Fibroblast of villous mesenchyme (primary cell): ENCODE measurements at regions not wholly inside any gene's neighbourhood (a gene's known extent, or its start where the extent isn't known, plus 50 kb on each side); places are given as distances from the start of the nearest gene placed in this dataset.

Experiments used
- DNase-seq: peaks from one replicate; pipeline ENCODE4 v3.0.0-alpha.2; 2010; ENCODE audit warnings: low read depth
- H3K4me3 ChIP-seq: 2 replicates; pipeline ENCODE4 v1.5.1; 2011; ENCODE audit warnings: low read depth, mild to moderate bottlenecking, low read length
- CTCF ChIP-seq: IDR thresholded peaks from 2 replicates; pipeline ENCODE4 v1.5.1; 2012; ENCODE audit warnings: low read depth, mild to moderate bottlenecking, low read length; ENCODE audit not compliant: insufficient read depth

- no peak for TF ChIP-seq CTCF
- H3K4me3 ChIP-seq: no peak overlapping the region
- no peak for DNase-seq
These were observed 398.9 kb downstream of the EFNA5 start for GRCh38 chr5:107271682-107272350.

GRCh38 chr5:107270561-107270960 is 400.2 kb downstream of the EFNA5 start:
- DNase-seq: no peak
- TF ChIP-seq CTCF: no peak
- no peak overlapping the region for H3K4me3 ChIP-seq

GRCh38 chr5:107269678-107270077 is 401.1 kb downstream of the EFNA5 start:
- no peak for DNase-seq
- H3K4me3 ChIP-seq: no peak overlapping the region
- TF ChIP-seq CTCF: no peak

DNA sequence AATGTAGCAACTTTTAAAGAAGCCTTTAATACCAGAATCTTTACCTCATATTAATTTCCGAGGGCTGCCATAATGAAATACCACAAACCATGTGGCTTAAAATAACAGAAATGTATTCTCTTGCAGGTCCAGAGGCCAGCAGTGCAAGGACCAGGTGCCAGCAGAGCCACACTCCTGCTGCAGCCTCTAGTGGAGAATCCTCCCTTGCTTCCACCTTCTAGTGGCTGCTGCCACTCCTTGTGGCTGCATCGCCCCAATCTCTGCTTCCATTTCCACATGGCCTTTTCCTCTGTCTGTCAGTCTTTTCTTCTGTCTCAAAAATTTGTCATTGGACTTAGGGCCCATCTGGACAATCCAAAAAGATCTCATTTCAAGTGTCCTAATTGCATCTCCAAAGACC is 401.5 kb downstream of the EFNA5 start:
- DNase-seq: no peak
- TF ChIP-seq CTCF: no peak
- H3K4me3 ChIP-seq: no peak overlapping the region

DNA sequence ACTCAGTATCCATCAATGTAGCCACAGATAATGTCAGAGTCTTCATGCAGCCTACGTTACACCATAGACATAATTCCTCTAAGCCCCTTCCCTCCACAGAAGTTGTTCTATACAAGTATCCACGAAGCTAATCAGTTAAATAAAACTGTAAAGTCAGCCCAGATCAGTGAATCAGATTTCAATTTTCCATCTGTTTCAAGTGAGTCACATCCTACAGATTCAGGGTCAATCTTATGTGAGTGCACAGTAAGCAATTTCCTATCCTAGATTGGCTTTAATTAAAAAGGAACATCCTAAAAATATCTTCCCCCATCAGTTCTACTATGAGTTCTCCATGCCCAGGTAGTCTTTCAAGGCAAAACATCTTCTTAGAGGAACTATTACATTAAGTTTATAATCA is 402.5 kb downstream of the EFNA5 start:
- TF ChIP-seq CTCF: no peak
- no peak for DNase-seq
- no peak overlapping the region for H3K4me3 ChIP-seq

GRCh38 chr5:107266100-107266499 is 404.6 kb downstream of the EFNA5 start:
- no peak for DNase-seq
- no peak overlapping the region for H3K4me3 ChIP-seq
- no peak for TF ChIP-seq CTCF

DNA sequence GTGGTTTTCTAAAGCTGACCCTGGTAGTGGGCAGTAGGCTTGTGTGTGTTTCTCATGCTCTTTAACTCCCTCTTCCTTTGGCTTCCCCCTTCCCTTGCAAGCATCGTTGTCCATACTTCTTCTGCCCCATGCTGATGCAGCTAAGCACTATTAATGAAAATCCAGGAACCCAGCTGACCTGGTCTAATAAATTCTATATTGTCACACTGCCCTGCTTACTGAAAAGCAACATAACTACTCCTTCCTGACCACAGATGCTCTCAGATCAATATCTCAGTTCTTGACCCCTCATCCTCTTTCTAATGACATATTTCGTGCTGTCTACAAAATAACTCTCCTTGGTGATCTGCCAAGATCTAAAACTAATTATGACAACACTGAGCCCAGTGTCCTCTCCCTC is 405.5 kb downstream of the EFNA5 start:
- H3K4me3 ChIP-seq: no peak overlapping the region
- TF ChIP-seq CTCF: no peak
- no peak for DNase-seq
